ENCODE measurements at regions not wholly inside any gene's neighbourhood (a gene's known extent, or its start where the extent isn't known, plus 50 kb on each side); places are given as distances from the start of the nearest gene placed in this dataset.

- H3K4me3 ChIP-seq (ENCODE audit: low read depth, low read length): no peak overlapping the region
- no peak for TF ChIP-seq CTCF (IDR thresholded peaks at IDR 0.05; ENCODE audit: insufficient read depth, low read length)
- no peak for DNase-seq (ENCODE audit: low read depth)
Measured at GRCh38 chr2:67217398-67217797, 179.7 kb upstream of the ETAA1 start.

DNA sequence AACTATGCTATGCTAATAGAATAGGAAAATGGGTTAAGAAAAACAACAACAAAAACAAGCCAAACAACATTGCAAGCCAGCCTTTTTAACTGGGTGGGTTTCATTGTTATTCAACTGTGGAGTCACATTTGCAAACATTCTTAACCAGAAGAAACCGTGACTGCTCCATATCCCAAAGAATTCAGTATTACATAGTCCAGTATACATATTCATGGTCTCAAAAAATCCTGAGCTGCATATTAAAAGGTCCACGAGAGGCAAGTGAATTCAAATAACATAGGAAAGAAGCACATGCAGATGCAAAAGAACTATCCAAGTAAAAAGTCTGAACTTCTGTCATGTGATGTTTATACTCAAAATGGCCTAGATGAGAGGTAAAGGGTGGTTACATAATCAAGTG is 179.1 kb upstream of the ETAA1 start:
- no peak for DNase-seq (ENCODE audit: low read depth)
- TF ChIP-seq CTCF (IDR thresholded peaks at IDR 0.05; ENCODE audit: insufficient read depth, low read length): no peak
- no peak overlapping the region for H3K4me3 ChIP-seq (ENCODE audit: low read depth, low read length)

DNA sequence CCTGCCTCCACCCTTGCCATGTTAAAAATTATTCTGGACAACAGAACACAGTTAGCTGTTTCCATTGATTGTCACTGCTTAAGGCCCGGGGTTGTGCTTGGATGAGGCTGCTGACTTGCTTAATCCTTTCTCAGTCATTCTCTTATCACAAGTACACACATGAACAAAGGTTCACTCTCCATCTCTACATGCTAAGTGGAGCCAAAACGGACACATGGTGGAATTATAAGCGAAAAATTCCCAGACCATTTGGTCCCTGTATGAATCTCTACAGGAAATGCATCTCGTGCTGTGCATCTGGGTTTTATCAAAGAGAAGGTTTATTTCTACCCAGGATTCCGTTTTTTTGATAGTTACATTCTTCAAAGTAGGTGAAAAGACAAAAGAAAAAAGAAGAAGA is 177.5 kb upstream of the ETAA1 start:
- TF ChIP-seq CTCF (IDR thresholded peaks at IDR 0.05; ENCODE audit: insufficient read depth, low read length): no peak
- peak; percentile 36 for DNase-seq (ENCODE audit: low read depth)
- H3K4me3 ChIP-seq (ENCODE audit: low read depth, low read length): no peak overlapping the region

DNA sequence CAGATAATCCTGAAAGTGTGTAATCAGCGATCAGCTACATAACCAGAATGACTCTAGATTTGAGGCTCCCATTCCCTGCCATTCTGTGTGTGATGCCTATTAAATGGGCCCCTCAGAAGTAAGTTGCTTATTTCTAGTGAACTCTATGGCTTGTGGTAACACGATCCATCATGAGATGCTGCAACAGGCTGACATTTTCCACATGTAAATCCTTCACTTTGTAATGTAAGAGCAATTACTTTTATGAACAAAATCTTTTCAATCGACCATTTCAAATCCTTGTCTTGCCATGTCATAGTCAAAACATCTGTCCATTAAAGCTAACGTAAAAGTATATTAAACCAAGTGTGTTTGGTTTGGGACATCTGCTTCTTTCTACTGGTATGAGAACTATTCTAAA is 175.9 kb upstream of the ETAA1 start:
- TF ChIP-seq CTCF (IDR thresholded peaks at IDR 0.05; ENCODE audit: insufficient read depth, low read length): no peak
- peak; percentile 34 for DNase-seq (ENCODE audit: low read depth)
- no peak overlapping the region for H3K4me3 ChIP-seq (ENCODE audit: low read depth, low read length)

- no peak overlapping the region for H3K4me3 ChIP-seq (ENCODE audit: low read depth, low read length)
- no peak for TF ChIP-seq CTCF (IDR thresholded peaks at IDR 0.05; ENCODE audit: insufficient read depth, low read length)
- DNase-seq (ENCODE audit: low read depth): no peak
Measured at GRCh38 chr2:67225287-67225973, 171.7 kb upstream of the ETAA1 start.

DNA sequence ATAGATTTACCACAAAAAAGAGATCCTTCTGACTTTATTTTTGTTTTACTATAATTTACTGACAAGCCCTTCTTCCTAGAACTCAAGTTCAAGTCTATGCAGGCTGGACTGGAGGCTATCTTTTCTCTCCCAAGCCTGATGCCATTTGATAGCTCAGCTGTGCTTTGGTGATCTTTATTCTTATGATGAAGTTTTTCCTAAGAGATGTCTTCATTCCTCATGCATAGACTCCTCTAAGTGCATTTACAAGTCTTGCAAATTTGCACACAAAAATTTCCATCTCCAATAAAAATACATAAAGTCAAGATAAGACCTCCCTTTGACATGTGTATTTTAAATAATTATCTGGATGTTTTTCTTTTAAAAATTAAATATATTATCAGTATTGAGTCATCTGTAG is 167.4 kb upstream of the ETAA1 start:
- no peak overlapping the region for H3K4me3 ChIP-seq (ENCODE audit: low read depth, low read length)
- TF ChIP-seq CTCF (IDR thresholded peaks at IDR 0.05; ENCODE audit: insufficient read depth, low read length): no peak
- no peak for DNase-seq (ENCODE audit: low read depth)

- no peak for DNase-seq (ENCODE audit: low read depth)
- no peak for TF ChIP-seq CTCF (IDR thresholded peaks at IDR 0.05; ENCODE audit: insufficient read depth, low read length)
- no peak overlapping the region for H3K4me3 ChIP-seq (ENCODE audit: low read depth, low read length)
Measured at GRCh38 chr2:67232936-67233335, 164.2 kb upstream of the ETAA1 start.
